HCT116 (cell line): ENCODE measurements at regions not wholly inside any gene's neighbourhood (a gene's known extent, or its start where the extent isn't known, plus 50 kb on each side); places are given as distances from the start of the nearest gene placed in this dataset.

Experiments
- ATAC-seq: fragments of 200-7000 bp; cut with Tn5 transposase; 2 replicates; pipeline ENCODE4 v1.9.1; 2020; ENCODE audit warnings: mild to moderate bottlenecking, moderate library complexity
- BruUV-seq: library from RNA; stranded (reverse); fragments of 400-500 nt; replicated peaks from 2 replicates; lab custom pipeline; 2021; lab: Mats Ljungman, UMichigan
- CTCF ChIA-PET: fragments of 300-600 bp; sonication (Branson Sonifier 250); formaldehyde crosslinking; loops from one replicate; lab custom pipeline; 2021; ENCODE audit warnings: antibody characterized with exemption; lab: Charles Lee
- POLR2A ChIA-PET: fragments of 300-600, 350-600 bp; sonication (Branson Sonifier 250); formaldehyde crosslinking; loops from one replicate; lab custom pipeline; 2021; ENCODE audit warnings: antibody characterized with exemption; lab: Charles Lee
- RAD21 ChIA-PET, 2 experiments: fragments of 300-600 bp; sonication (Branson Sonifier 250); formaldehyde crosslinking; loops; one replicate each; lab custom pipeline; 2023; ENCODE audit warnings: low total read pairs in 2 of 2; ENCODE audit not compliant: uncharacterized antibody in 2 of 2, unreplicated experiment in 2 of 2, low non-redundant PET in 1 of 2; lab: Charles Lee
- DNase-seq: peaks from one replicate; pipeline ENCODE4 v3.0.0-alpha.2; 2010; ENCODE audit warnings: low read depth, low spot score
- H2AFZ ChIP-seq: fragments of 200-600 bp; shearing (Covaris generic), sonication (generic); 2 replicates; pipeline ENCODE4 v1.6.1; 2017; ENCODE audit warnings: low read depth, mixed run types, mixed read lengths, antibody characterized with exemption, low read length; ENCODE audit not compliant: poor library complexity, severe bottlenecking
- H3K27ac ChIP-seq: 2 replicates; pipeline ENCODE4 v1.5.1; 2012; ENCODE audit warnings: low read depth, low read length
- H3K27me3 ChIP-seq: fragments of 200-600 bp; sonication (generic); 2 replicates; pipeline ENCODE4 v1.6.1; 2016; ENCODE audit warnings: mixed run types, low read length, mixed read lengths; ENCODE audit not compliant: insufficient read depth
- H3K36me3 ChIP-seq, 2 experiments: fragments of 200-500 bp in 1 of 2; fragments of 200-600 bp in 1 of 2; sonication (Bioruptor generic) in 1 of 2; sonication (generic) in 1 of 2; 2 replicates each; pipeline versions ENCODE4 v1.5.1 to v1.6.1; 2014 to 2016; ENCODE audit warnings: low read length in 2 of 2, inconsistent platforms in 1 of 2, mixed read lengths in 1 of 2, mixed run types in 1 of 2; ENCODE audit not compliant: insufficient read depth in 2 of 2, control insufficient read depth in 1 of 2
- H3K4me1 ChIP-seq, 2 experiments: fragments of 200-600 bp in 1 of 2; sonication (generic) in 1 of 2; 2 replicates each; pipeline versions ENCODE4 v1.5.1 to v1.6.1; 2012 to 2017; ENCODE audit warnings: low read length in 2 of 2, inconsistent platforms in 1 of 2, mild to moderate bottlenecking in 1 of 2, mixed read lengths in 1 of 2, mixed run types in 1 of 2, moderate library complexity in 1 of 2; ENCODE audit not compliant: insufficient read depth in 2 of 2, control insufficient read depth in 1 of 2
- H3K4me2 ChIP-seq: fragments of 200-600 bp; sonication (generic); 2 replicates; pipeline ENCODE4 v1.6.1; 2017; ENCODE audit warnings: mixed run types, low read length, mixed read lengths
- H3K4me3 ChIP-seq, 2 experiments: fragments of 200-600 bp in 1 of 2; sonication (generic) in 1 of 2; replicated peaks in 1 of 2; 2 replicates each; pipeline ENCODE4 v1.5.1; 2011 to 2016; ENCODE audit warnings: low read length in 2 of 2, control low read depth in 1 of 2, low read depth in 1 of 2, mild to moderate bottlenecking in 1 of 2, mixed read lengths in 1 of 2, mixed run types in 1 of 2
- H3K79me2 ChIP-seq: fragments of 200-600 bp; sonication (generic); 2 replicates; pipeline ENCODE4 v1.6.1; 2017; ENCODE audit warnings: mild to moderate bottlenecking, mixed run types, low read length, moderate library complexity, mixed read lengths; ENCODE audit not compliant: insufficient read depth
- H3K9ac ChIP-seq: fragments of 200-600 bp; sonication (generic); 2 replicates; pipeline ENCODE4 v1.6.1; 2016; ENCODE audit warnings: low read length, mixed read lengths
- H3K9me2 ChIP-seq: fragments of 200-600 bp; sonication (generic), shearing (Covaris generic); 2 replicates; pipeline ENCODE4 v1.6.1; 2017; ENCODE audit warnings: mixed run types, mild to moderate bottlenecking, moderate library complexity; ENCODE audit not compliant: insufficient read depth
- H3K9me3 ChIP-seq, 2 experiments: fragments of 200-500 bp in 1 of 2; fragments of 200-600 bp in 1 of 2; sonication (Bioruptor generic) in 1 of 2; sonication (generic) in 1 of 2; 2 replicates each; pipeline ENCODE4 v1.6.1; 2014 to 2017; ENCODE audit warnings: low read length in 2 of 2, mixed read lengths in 2 of 2, inconsistent platforms in 1 of 2, low read depth in 1 of 2, mild to moderate bottlenecking in 1 of 2, mixed run types in 1 of 2, moderate library complexity in 1 of 2; ENCODE audit not compliant: control insufficient read depth in 1 of 2, insufficient read depth in 1 of 2
- H4K20me1 ChIP-seq: fragments of 200-600 bp; sonication (generic), shearing (Covaris generic); 2 replicates; pipeline ENCODE4 v1.6.1; 2017; ENCODE audit warnings: mixed run types, mild to moderate bottlenecking, moderate library complexity; ENCODE audit not compliant: insufficient read depth
- EZH2phosphoT487 ChIP-seq: fragments of 200-600 bp; IDR thresholded peaks from 2 replicates; pipeline ENCODE4 v1.6.1; 2018; ENCODE audit warnings: antibody characterized with exemption, borderline replicate concordance
- FOSL1 ChIP-seq: IDR thresholded peaks from 2 replicates; pipeline ENCODE4 v1.6.1; 2012; ENCODE audit warnings: low read depth
- POLR2A ChIP-seq: IDR thresholded peaks from 2 replicates; pipeline ENCODE4 v1.7.0; 2011; ENCODE audit warnings: borderline replicate concordance; ENCODE audit not compliant: insufficient read depth, insufficient read length; ENCODE audit errors: extremely low read depth
- RAD21 ChIP-seq: IDR thresholded peaks from 2 replicates; pipeline ENCODE4 v1.6.1; 2012; ENCODE audit warnings: low read depth, mild to moderate bottlenecking
- TCF7L2 ChIP-seq: IDR thresholded peaks from 2 replicates; pipeline ENCODE4 v1.7.0; 2011; ENCODE audit warnings: borderline replicate concordance, inconsistent platforms; ENCODE audit not compliant: insufficient read depth, insufficient read length; ENCODE audit errors: extremely low read depth
- ZNF274 ChIP-seq: fragments of 200-500 bp; sonication (Bioruptor generic); IDR thresholded peaks from 2 replicates; pipeline ENCODE4 v1.6.1; 2014; ENCODE audit warnings: mild to moderate bottlenecking, low read depth, low read length, inconsistent platforms
- intact Hi-C: fragments of 100-400 bp; cut with micrococcal nuclease; formaldehyde crosslinking; loops from 2 replicates; pipeline ENCODE4 v1.10.0; 2022
- TF ChIP-seq, protein P1 (sequence below), 3 experiments: fragments of 200-600 bp in 1 of 3; sonication (generic) in 1 of 3; IDR thresholded peaks in 2 of 3; conservative IDR thresholded peaks in 1 of 3; 2 replicates each; pipeline ENCODE4 v1.5.1; 2012 to 2017; ENCODE audit warnings: low read depth in 2 of 3, low read length in 2 of 3, antibody characterized with exemption in 1 of 3, borderline replicate concordance in 1 of 3, control low read depth in 1 of 3, mild to moderate bottlenecking in 1 of 3, mixed read lengths in 1 of 3, mixed run types in 1 of 3, moderate library complexity in 1 of 3; ENCODE audit not compliant: insufficient read depth in 1 of 3

DNA sequence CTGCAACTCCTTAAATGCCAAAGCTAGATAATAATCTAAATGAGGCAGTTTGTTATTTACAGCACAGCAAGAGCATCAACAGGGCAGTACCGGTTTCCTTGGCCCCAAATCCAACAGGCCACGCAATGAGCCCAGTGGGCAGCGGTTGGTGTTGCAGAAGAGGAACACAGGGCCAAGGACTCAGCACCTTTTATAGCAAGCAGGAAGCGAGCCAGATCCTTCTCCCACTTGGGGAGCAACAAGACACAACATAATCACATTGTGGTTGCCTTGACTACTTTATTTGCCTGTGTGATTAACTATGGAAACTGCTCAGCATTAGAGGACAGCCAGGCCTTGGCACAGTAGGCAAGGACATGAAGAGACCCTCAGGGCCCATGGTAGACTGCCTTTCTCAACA, 67.1 kb upstream of the HTR2A start (continued):
- TF ChIP-seq, protein P1, sequence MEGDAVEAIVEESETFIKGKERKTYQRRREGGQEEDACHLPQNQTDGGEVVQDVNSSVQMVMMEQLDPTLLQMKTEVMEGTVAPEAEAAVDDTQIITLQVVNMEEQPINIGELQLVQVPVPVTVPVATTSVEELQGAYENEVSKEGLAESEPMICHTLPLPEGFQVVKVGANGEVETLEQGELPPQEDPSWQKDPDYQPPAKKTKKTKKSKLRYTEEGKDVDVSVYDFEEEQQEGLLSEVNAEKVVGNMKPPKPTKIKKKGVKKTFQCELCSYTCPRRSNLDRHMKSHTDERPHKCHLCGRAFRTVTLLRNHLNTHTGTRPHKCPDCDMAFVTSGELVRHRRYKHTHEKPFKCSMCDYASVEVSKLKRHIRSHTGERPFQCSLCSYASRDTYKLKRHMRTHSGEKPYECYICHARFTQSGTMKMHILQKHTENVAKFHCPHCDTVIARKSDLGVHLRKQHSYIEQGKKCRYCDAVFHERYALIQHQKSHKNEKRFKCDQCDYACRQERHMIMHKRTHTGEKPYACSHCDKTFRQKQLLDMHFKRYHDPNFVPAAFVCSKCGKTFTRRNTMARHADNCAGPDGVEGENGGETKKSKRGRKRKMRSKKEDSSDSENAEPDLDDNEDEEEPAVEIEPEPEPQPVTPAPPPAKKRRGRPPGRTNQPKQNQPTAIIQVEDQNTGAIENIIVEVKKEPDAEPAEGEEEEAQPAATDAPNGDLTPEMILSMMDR (IDR thresholded peaks at IDR 0.05 in 2 of 3, conservative IDR thresholded peaks at IDR 0.05 in 1 of 3; ENCODE audit: borderline replicate concordance in 1 of 3, insufficient read depth in 1 of 3, low read depth in 2 of 3, low read length in 2 of 3) = no peak
- TF ChIP-seq ZNF274 (no peak), FOSL1 (no peak), POLR2A (no peak), EZH2phosphoT487 (no peak)

GRCh38 chr13:46962281-46962941, 65.6 kb upstream of the HTR2A start:
- TF ChIP-seq TCF7L2 = no peak
- TF ChIP-seq, protein P1 (IDR thresholded peaks at IDR 0.05 in 2 of 3, conservative IDR thresholded peaks at IDR 0.05 in 1 of 3; ENCODE audit: borderline replicate concordance in 1 of 3, insufficient read depth in 1 of 3, low read depth in 2 of 3, low read length in 2 of 3) = peak in 2 of 3 experiments; percentile 50 to 55; a peak in 3 of 6 replicates
- TF ChIP-seq RAD21 = peak; percentile 2; the same call in 1 of the 2 replicates
- Histone ChIP-seq H4K20me1 (no peaks in the 10 kb centered on the region), H3K27me3 (peaks cover 9% of the 10 kb centered on the region), H3K36me3 (no peaks in the 10 kb centered on the region), H3K4me2 (no peak overlapping the region), H3K79me2 (no peaks in the 10 kb centered on the region), H2AFZ (no peak overlapping the region), H3K9me3 (no peaks in the 10 kb centered on the region), H3K4me3 (no peak overlapping the region), H3K4me1 (no peaks in the 10 kb centered on the region), H3K9ac (no peak overlapping the region), H3K9me2 (no peaks in the 10 kb centered on the region), H3K27ac (no peak overlapping the region)
- CTCF ChIA-PET = interaction anchor here (0.9 to 3.7 kb wide), 12 partner anchors 11 to 636 kb away, joined by 3 to 40 read pairs (median 4); partner anchors contain the start of gene HTR2A
- ATAC-seq (peak; percentile 49; the same call in 1 of the 2 replicates), DNase-seq (no peak)
- POLR2A ChIA-PET = interaction anchor here (0.7 kb wide), 1 partner anchor 12 kb away, joined by 3 read pairs; no protein-coding TSS in a partner anchor
- no TSS peak for BruUV-seq
- intact Hi-C loops = no loop called here
- RAD21 ChIA-PET = no interaction called here
